GM08714 (cell line): ENCODE measurements at regions not wholly inside any gene's neighbourhood (a gene's known extent, or its start where the extent isn't known, plus 50 kb on each side); places are given as distances from the start of the nearest gene placed in this dataset.

ENCODE experiments used
- H3K4me3 ChIP-seq: fragments of 200-500 bp; sonication (Bioruptor generic); 2 replicates; pipeline ENCODE4 v1.5.1; 2014; ENCODE audit warnings: mild to moderate bottlenecking, low read length, inconsistent platforms
- ZNF274 ChIP-seq: IDR thresholded peaks from 2 replicates; pipeline ENCODE4 v1.6.1; 2012; ENCODE audit warnings: mild to moderate bottlenecking, low read depth, low read length

GRCh38 chr3:182226995-182227394 lies 515.3 kb downstream of the SOX2 start:
- no peak for TF ChIP-seq ZNF274
- no peak overlapping the region for H3K4me3 ChIP-seq

- TF ChIP-seq ZNF274 = no peak
- H3K4me3 ChIP-seq = no peak overlapping the region
Measured at GRCh38 chr3:182233405-182233804, 521.7 kb downstream of the SOX2 start.

GRCh38 chr3:182233957-182234356 lies 522.2 kb downstream of the SOX2 start:
- H3K4me3 ChIP-seq = no peak overlapping the region
- TF ChIP-seq ZNF274 = no peak

- no peak overlapping the region for H3K4me3 ChIP-seq
- no peak for TF ChIP-seq ZNF274
Measured at GRCh38 chr3:182234881-182235280, 523.2 kb downstream of the SOX2 start.

GRCh38 chr3:182235504-182235903 lies 523.8 kb downstream of the SOX2 start:
- H3K4me3 ChIP-seq = no peak overlapping the region
- TF ChIP-seq ZNF274 = no peak

GRCh38 chr3:182238126-182238525 lies 526.4 kb downstream of the SOX2 start:
- no peak overlapping the region for H3K4me3 ChIP-seq
- TF ChIP-seq ZNF274 = no peak

GRCh38 chr3:182239316-182239715 lies 527.6 kb downstream of the SOX2 start:
- no peak overlapping the region for H3K4me3 ChIP-seq
- no peak for TF ChIP-seq ZNF274

- no peak for TF ChIP-seq ZNF274
- no peak overlapping the region for H3K4me3 ChIP-seq
Measured at GRCh38 chr3:182240474-182240873, 528.7 kb downstream of the SOX2 start.

GRCh38 chr3:182241196-182241765 lies 529.6 kb downstream of the SOX2 start:
- no peak overlapping the region for H3K4me3 ChIP-seq
- TF ChIP-seq ZNF274 = no peak

GRCh38 chr3:182241766-182242488 lies 530.2 kb downstream of the SOX2 start:
- no peak for TF ChIP-seq ZNF274

GRCh38 chr3:182242489-182242942 lies 530.8 kb downstream of the SOX2 start:
- TF ChIP-seq ZNF274 = no peak
- H3K4me3 ChIP-seq = no peak overlapping the region

More at GRCh38 chr3:182241766-182242488, 530.2 kb downstream of the SOX2 start:
- H3K4me3 ChIP-seq = no peak overlapping the region

GRCh38 chr3:182243625-182244024 lies 531.9 kb downstream of the SOX2 start:
- H3K4me3 ChIP-seq = no peak overlapping the region
- TF ChIP-seq ZNF274 = no peak

- TF ChIP-seq ZNF274 = no peak
- H3K4me3 ChIP-seq = no peak overlapping the region
Measured at GRCh38 chr3:182244222-182244971, 532.7 kb downstream of the SOX2 start.

- no peak for TF ChIP-seq ZNF274
Measured at GRCh38 chr3:182245059-182245458, 533.3 kb downstream of the SOX2 start.

GRCh38 chr3:182246870-182247269 lies 535.1 kb downstream of the SOX2 start:
- H3K4me3 ChIP-seq = no peak overlapping the region
- no peak for TF ChIP-seq ZNF274

More at GRCh38 chr3:182245059-182245458, 533.3 kb downstream of the SOX2 start:
- no peak overlapping the region for H3K4me3 ChIP-seq
